ENCODE measurements at regions not wholly inside any gene's neighbourhood (a gene's known extent, or its start where the extent isn't known, plus 50 kb on each side); places are given as distances from the start of the nearest gene placed in this dataset.

- TF ChIP-seq CTCF (IDR thresholded peaks at IDR 0.05) = no peak
- TF ChIP-seq EZH2 (IDR thresholded peaks at IDR 0.05; ENCODE audit: borderline replicate concordance, insufficient read depth, low read depth, low read length, poor library complexity, severe bottlenecking) = no peak
These were observed 203.6 kb downstream of the PIK3R1 start for GRCh38 chr5:68419081-68419636.
